ENCODE measurements at regions not wholly inside any gene's neighbourhood (a gene's known extent, or its start where the extent isn't known, plus 50 kb on each side); places are given as distances from the start of the nearest gene placed in this dataset.

- TF ChIP-seq CTCF (IDR thresholded peaks at IDR 0.05; ENCODE audit: insufficient read depth, low read depth, low read length): no peak
- no peak for TF ChIP-seq EZH2 (IDR thresholded peaks at IDR 0.05; ENCODE audit: insufficient read depth, low read length)
These were observed 142.3 kb upstream of the TMPRSS15 start for GRCh38 chr21:18545908-18546307.

All from astrocyte (in vitro differentiated cells and primary cell).